H9 (cell line): ENCODE measurements at regions not wholly inside any gene's neighbourhood (a gene's known extent, or its start where the extent isn't known, plus 50 kb on each side); places are given as distances from the start of the nearest gene placed in this dataset.

Source experiments
- DNase-seq: peaks from one replicate; pipeline ENCODE4 v3.0.0-alpha.2; 2017
- H2AFZ ChIP-seq: one replicate; pipeline ENCODE4 v1.6.1; 2013; ENCODE audit warnings: mild to moderate bottlenecking, low read length, control low read depth, moderate library complexity
- H2AK5ac ChIP-seq: 2 replicates; pipeline ENCODE4 v1.6.1; 2013; ENCODE audit warnings: low read length, control low read depth, mixed read lengths; ENCODE audit not compliant: insufficient read length
- H2BK120ac ChIP-seq: one replicate; pipeline ENCODE4 v1.6.1; 2013; ENCODE audit warnings: low read depth, mild to moderate bottlenecking, low read length, control low read depth, inconsistent platforms; ENCODE audit not compliant: poor library complexity, severe bottlenecking
- H2BK12ac ChIP-seq: 2 replicates; pipeline ENCODE4 v1.6.1; 2013; ENCODE audit warnings: low read length, control low read depth, mixed read lengths, low read depth; ENCODE audit not compliant: insufficient read length
- H2BK15ac ChIP-seq: 2 replicates; pipeline ENCODE4 v1.6.1; 2013; ENCODE audit warnings: low read depth, low read length, control low read depth
- H2BK20ac ChIP-seq: one replicate; pipeline ENCODE4 v1.6.1; 2013; ENCODE audit warnings: low read depth, mild to moderate bottlenecking, low read length, control low read depth, inconsistent platforms; ENCODE audit not compliant: poor library complexity, severe bottlenecking
- H2BK5ac ChIP-seq: 2 replicates; pipeline ENCODE4 v1.6.1; 2013; ENCODE audit warnings: low read length, control low read depth, mixed read lengths; ENCODE audit not compliant: insufficient read length
- H3K14ac ChIP-seq: 2 replicates; pipeline ENCODE4 v1.6.1; 2013; ENCODE audit warnings: low read length, control low read depth; ENCODE audit not compliant: insufficient read depth
- H3K18ac ChIP-seq: 2 replicates; pipeline ENCODE4 v1.6.1; 2013; ENCODE audit warnings: low read depth, mild to moderate bottlenecking, mixed read lengths, low read length, control low read depth; ENCODE audit not compliant: insufficient read length
- H3K23ac ChIP-seq: 2 replicates; pipeline ENCODE4 v1.6.1; 2013; ENCODE audit warnings: low read length, control low read depth, mixed read lengths, low read depth; ENCODE audit not compliant: insufficient read length
- H3K23me2 ChIP-seq: 2 replicates; pipeline ENCODE4 v1.6.1; 2013; ENCODE audit warnings: low read depth, mild to moderate bottlenecking, mixed read lengths, low read length, control low read depth; ENCODE audit not compliant: insufficient read length, poor library complexity, severe bottlenecking
- H3K27ac ChIP-seq: 2 replicates; pipeline ENCODE4 v1.5.1; 2013; ENCODE audit warnings: low read length, control low read depth, mixed read lengths, low read depth; ENCODE audit not compliant: insufficient read length
- H3K27me3 ChIP-seq: 2 replicates; pipeline ENCODE4 v1.6.1; 2013; ENCODE audit warnings: low read length, control low read depth, inconsistent platforms; ENCODE audit not compliant: insufficient read depth
- H3K4ac ChIP-seq: 2 replicates; pipeline ENCODE4 v1.6.1; 2013; ENCODE audit warnings: low read depth, mild to moderate bottlenecking, control low read depth, inconsistent platforms, low read length, moderate library complexity
- H3K4me1 ChIP-seq: 2 replicates; pipeline ENCODE4 v1.6.1; 2013; ENCODE audit warnings: low read length, control low read depth, inconsistent platforms; ENCODE audit not compliant: insufficient read depth
- H3K4me2 ChIP-seq: 2 replicates; pipeline ENCODE4 v1.6.1; 2013; ENCODE audit warnings: low read length, control low read depth, mixed read lengths; ENCODE audit not compliant: insufficient read length, insufficient read depth
- H3K56ac ChIP-seq: 2 replicates; pipeline ENCODE4 v1.6.1; 2013; ENCODE audit warnings: low read depth, mild to moderate bottlenecking, mixed read lengths, low read length, control low read depth; ENCODE audit not compliant: insufficient read length
- H3K79me1 ChIP-seq: 2 replicates; pipeline ENCODE4 v1.6.1; 2013; ENCODE audit warnings: low read depth, mild to moderate bottlenecking, moderate library complexity, low read length, control low read depth, inconsistent platforms; ENCODE audit not compliant: insufficient read depth, poor library complexity, severe bottlenecking
- H3K79me2 ChIP-seq: 2 replicates; pipeline ENCODE4 v1.6.1; 2013; ENCODE audit warnings: low read length, control low read depth, inconsistent platforms; ENCODE audit not compliant: insufficient read depth
- H3K9ac ChIP-seq: 2 replicates; pipeline ENCODE4 v1.6.1; 2013; ENCODE audit warnings: low read length, control low read depth, mixed read lengths; ENCODE audit not compliant: insufficient read length; ENCODE audit errors: extremely low read depth
- H3K9me3 ChIP-seq: one replicate; pipeline ENCODE4 v1.6.1; 2013; ENCODE audit warnings: low read depth, low read length, inconsistent platforms; ENCODE audit not compliant: control insufficient read depth
- H3T11ph ChIP-seq: one replicate; pipeline ENCODE4 v1.6.1; 2013; ENCODE audit warnings: mild to moderate bottlenecking, low read length, control low read depth, inconsistent platforms
- H4K20me1 ChIP-seq: one replicate; pipeline ENCODE4 v1.6.1; 2013; ENCODE audit not compliant: control insufficient read depth, insufficient read length, insufficient read depth
- H4K5ac ChIP-seq: 2 replicates; pipeline ENCODE4 v1.6.1; 2013; ENCODE audit warnings: low read depth, mild to moderate bottlenecking, mixed read lengths, low read length, control low read depth; ENCODE audit not compliant: insufficient read length
- H4K8ac ChIP-seq: replicated peaks from 2 replicates; pipeline ENCODE4 v1.6.1; 2013; ENCODE audit warnings: low read length, control low read depth, mixed read lengths, low read depth; ENCODE audit not compliant: insufficient read length
- H4K91ac ChIP-seq: 2 replicates; pipeline ENCODE4 v1.6.1; 2013; ENCODE audit warnings: low read depth, mild to moderate bottlenecking, moderate library complexity, mixed read lengths, low read length, control low read depth; ENCODE audit not compliant: insufficient read length
- H3K27ac Mint-ChIP-seq, 3 experiments: 2 replicates in 2 of 3; 3 replicates in 1 of 3; pipeline ENCODE4 v1.8.0; 2020 to 2021; ENCODE audit warnings: mixed read lengths in 3 of 3, mild to moderate bottlenecking in 1 of 3, moderate library complexity in 1 of 3
- H3K27me3 Mint-ChIP-seq: 2 replicates; pipeline ENCODE4 v1.8.0; 2021; ENCODE audit warnings: low read depth, mild to moderate bottlenecking, moderate library complexity, mixed read lengths
- H3K36me3 Mint-ChIP-seq, 3 experiments: 2 replicates in 2 of 3; 3 replicates in 1 of 3; pipeline ENCODE4 v1.8.0; 2020 to 2021; ENCODE audit warnings: low read depth in 3 of 3, mixed read lengths in 3 of 3; ENCODE audit not compliant: insufficient read depth in 1 of 3
- H3K4me1 Mint-ChIP-seq, 2 experiments: 2 replicates each; pipeline ENCODE4 v1.8.0; 2020; ENCODE audit warnings: mixed read lengths in 2 of 2
- H3K4me3 Mint-ChIP-seq, 2 experiments: 2 replicates in 1 of 2; 3 replicates in 1 of 2; pipeline ENCODE4 v1.8.0; 2020 to 2021; ENCODE audit warnings: mild to moderate bottlenecking in 2 of 2, mixed read lengths in 2 of 2, moderate library complexity in 1 of 2
- H3K9me3 Mint-ChIP-seq, 2 experiments: 2 replicates in 1 of 2; 3 replicates in 1 of 2; pipeline ENCODE4 v1.8.0; 2020; ENCODE audit warnings: mild to moderate bottlenecking in 2 of 2, mixed read lengths in 2 of 2, moderate library complexity in 1 of 2
- WGBS: extraction: QIAGEN DNeasy Blood & Tissue Kit; methylation state at CpG from one replicate; pipeline ENCODE4 v1.1.7; 2013; ENCODE audit warnings: missing lambda C conversion rate, low lambda C conversion rate, mixed read lengths; ENCODE audit not compliant: insufficient read length; ENCODE audit errors: extremely low coverage; 5-methylcytosine and 5-hydroxymethylcytosine counted together
- TF ChIP-seq, protein P1 (sequence below): fragments of 200-600 bp; sonication (generic); conservative IDR thresholded peaks from 3 replicates; pipeline ENCODE4 v1.8.0; 2021; ENCODE audit warnings: antibody characterized with exemption, mild to moderate bottlenecking

GRCh38 chr15:87268675-87269074, 987.9 kb downstream of the NTRK3 start:
- no peak overlapping the region for H2BK5ac ChIP-seq
- DNase-seq = no peak
- no CpG with 5 or more reads among the region's 2 CpGs for WGBS
- H3K27ac Mint-ChIP-seq = no peak overlapping the region
- H3K27me3 ChIP-seq = no peaks in the 10 kb centered on the region
- no peaks in the 10 kb centered on the region for H3K79me1 ChIP-seq
- no peak overlapping the region for H2BK120ac ChIP-seq
- H3K4me1 Mint-ChIP-seq = peaks cover 14 to 20% of the 10 kb centered on the region in 2 experiments
- no peaks in the 10 kb centered on the region for H4K20me1 ChIP-seq
- H4K91ac ChIP-seq = no peak overlapping the region
- H3K27ac ChIP-seq = no peak overlapping the region
- no peaks in the 10 kb centered on the region for H3K9me3 ChIP-seq
- H3K36me3 Mint-ChIP-seq = peaks cover 0 to 10% (median 6%) of the 10 kb centered on the region in 3 experiments; a peak in 5 of 7 replicates
- TF ChIP-seq, protein P1, sequence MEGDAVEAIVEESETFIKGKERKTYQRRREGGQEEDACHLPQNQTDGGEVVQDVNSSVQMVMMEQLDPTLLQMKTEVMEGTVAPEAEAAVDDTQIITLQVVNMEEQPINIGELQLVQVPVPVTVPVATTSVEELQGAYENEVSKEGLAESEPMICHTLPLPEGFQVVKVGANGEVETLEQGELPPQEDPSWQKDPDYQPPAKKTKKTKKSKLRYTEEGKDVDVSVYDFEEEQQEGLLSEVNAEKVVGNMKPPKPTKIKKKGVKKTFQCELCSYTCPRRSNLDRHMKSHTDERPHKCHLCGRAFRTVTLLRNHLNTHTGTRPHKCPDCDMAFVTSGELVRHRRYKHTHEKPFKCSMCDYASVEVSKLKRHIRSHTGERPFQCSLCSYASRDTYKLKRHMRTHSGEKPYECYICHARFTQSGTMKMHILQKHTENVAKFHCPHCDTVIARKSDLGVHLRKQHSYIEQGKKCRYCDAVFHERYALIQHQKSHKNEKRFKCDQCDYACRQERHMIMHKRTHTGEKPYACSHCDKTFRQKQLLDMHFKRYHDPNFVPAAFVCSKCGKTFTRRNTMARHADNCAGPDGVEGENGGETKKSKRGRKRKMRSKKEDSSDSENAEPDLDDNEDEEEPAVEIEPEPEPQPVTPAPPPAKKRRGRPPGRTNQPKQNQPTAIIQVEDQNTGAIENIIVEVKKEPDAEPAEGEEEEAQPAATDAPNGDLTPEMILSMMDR = no peak
- no peak overlapping the region for H3K56ac ChIP-seq
- H3K23ac ChIP-seq = no peak overlapping the region
- no peaks in the 10 kb centered on the region for H3K27me3 Mint-ChIP-seq
- H3K79me2 ChIP-seq = no peaks in the 10 kb centered on the region
- H3K23me2 ChIP-seq = no peaks in the 10 kb centered on the region
- H2AK5ac ChIP-seq = no peak overlapping the region
- H3K4me1 ChIP-seq = no peaks in the 10 kb centered on the region
- H3K14ac ChIP-seq = no peak overlapping the region
- H3T11ph ChIP-seq = no peak overlapping the region
- no peak overlapping the region for H2BK12ac ChIP-seq
- H3K4me3 Mint-ChIP-seq = no peak overlapping the region
- no peak overlapping the region for H2BK20ac ChIP-seq
- no peak overlapping the region for H2AFZ ChIP-seq
- no peak overlapping the region for H2BK15ac ChIP-seq
- no peak overlapping the region for H4K8ac ChIP-seq
- H3K4ac ChIP-seq = no peak overlapping the region
- peaks cover 11 to 12% of the 10 kb centered on the region in 2 experiments; a peak in 4 of 5 replicates for H3K9me3 Mint-ChIP-seq
- no peak overlapping the region for H3K18ac ChIP-seq
- H3K9ac ChIP-seq = no peak overlapping the region
- H3K4me2 ChIP-seq = no peak overlapping the region
- H4K5ac ChIP-seq = no peak overlapping the region
